Mesodermal cell (in vitro differentiated cells): ENCODE measurements at regions not wholly inside any gene's neighbourhood (a gene's known extent, or its start where the extent isn't known, plus 50 kb on each side); places are given as distances from the start of the nearest gene placed in this dataset.

ENCODE experiments used
- H3K27ac ChIP-seq: 2 replicates; pipeline ENCODE4 v1.7.0; 2013; ENCODE audit warnings: mild to moderate bottlenecking, low read depth, low read length, moderate library complexity; ENCODE audit not compliant: severe bottlenecking
- H3K36me3 ChIP-seq: 2 replicates; pipeline ENCODE4 v1.7.1; 2013; ENCODE audit warnings: mild to moderate bottlenecking, low read length, moderate library complexity; ENCODE audit not compliant: control insufficient read depth, insufficient read depth
- H3K4me1 ChIP-seq: one replicate; pipeline ENCODE4 v1.7.1; 2013; ENCODE audit warnings: mild to moderate bottlenecking, low read length; ENCODE audit not compliant: insufficient read depth, control insufficient read depth, poor library complexity, severe bottlenecking
- H3K4me3 ChIP-seq: 2 replicates; pipeline ENCODE4 v1.7.0; 2013; ENCODE audit warnings: low read length, control low read depth, mild to moderate bottlenecking; ENCODE audit not compliant: insufficient read depth, poor library complexity, severe bottlenecking; ENCODE audit errors: extremely low read depth
- H3K9me3 ChIP-seq: 2 replicates; pipeline ENCODE4 v1.7.1; 2013; ENCODE audit warnings: mild to moderate bottlenecking, low read length, moderate library complexity; ENCODE audit not compliant: control insufficient read depth
- WGBS, 2 experiments: methylation state at CpG; one replicate each; pipeline ENCODE4 v1.1.5; 2013; ENCODE audit warnings: missing lambda C conversion rate in 2 of 2; ENCODE audit not compliant: insufficient coverage in 2 of 2; 5-methylcytosine and 5-hydroxymethylcytosine counted together

DNA sequence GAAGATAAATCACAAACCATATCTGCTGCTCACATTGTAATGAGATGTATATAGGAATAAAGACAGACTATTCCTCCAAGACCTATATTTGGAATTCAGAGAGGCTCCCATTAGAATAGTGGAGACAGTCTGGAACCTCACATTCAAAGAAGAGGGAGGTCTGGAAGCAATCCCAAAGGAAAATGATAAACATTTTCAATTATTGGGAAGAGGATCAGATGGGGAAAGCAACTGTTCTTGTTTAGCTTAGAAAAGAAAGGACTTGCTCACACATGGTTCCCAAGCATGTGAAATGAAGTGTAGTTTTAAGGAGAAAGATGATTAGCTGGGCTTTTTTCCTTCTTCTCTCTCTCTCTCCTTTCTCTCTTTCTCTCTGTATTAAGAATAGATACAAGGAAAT lies 193.0 kb upstream of the LMNTD1 start:
- no peaks in the 10 kb centered on the region for H3K9me3 ChIP-seq
- H3K36me3 ChIP-seq: no peaks in the 10 kb centered on the region
- no peak overlapping the region for H3K27ac ChIP-seq
- no peak overlapping the region for H3K4me3 ChIP-seq
- H3K4me1 ChIP-seq: no peaks in the 10 kb centered on the region

DNA sequence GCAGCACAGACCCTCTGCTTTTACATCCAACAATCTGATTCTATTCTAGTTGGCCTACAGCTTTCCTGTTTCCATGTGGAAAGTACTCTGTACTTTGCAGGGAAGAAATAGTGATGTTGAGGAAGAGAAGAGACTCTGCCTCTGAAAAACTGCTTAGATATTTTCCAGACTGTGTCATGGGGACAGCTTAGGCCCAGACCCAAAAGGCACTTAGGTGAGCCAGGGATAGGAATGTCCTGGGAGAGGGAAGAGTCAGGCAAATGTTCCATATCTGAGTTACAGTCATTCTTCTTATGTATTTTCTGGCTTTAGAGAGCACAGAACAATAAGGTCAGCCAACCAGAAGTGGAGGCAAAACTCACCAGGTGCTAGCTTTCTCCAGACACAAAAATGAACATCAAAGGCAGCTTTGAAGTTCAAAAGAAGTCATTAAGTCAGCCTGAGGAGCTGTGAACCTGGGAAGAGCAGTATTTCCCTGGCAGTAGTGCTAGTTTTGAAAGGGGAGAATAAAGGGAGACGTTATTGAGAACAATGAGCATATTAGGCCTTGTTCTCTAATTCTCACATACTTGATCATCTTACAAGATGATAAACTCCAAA lies 199.7 kb upstream of the LMNTD1 start:
- Histone ChIP-seq H3K4me3 (no peak overlapping the region), H3K9me3 (no peaks in the 10 kb centered on the region), H3K4me1 (no peaks in the 10 kb centered on the region), H3K27ac (no peak overlapping the region), H3K36me3 (no peaks in the 10 kb centered on the region)
- no CpG with 5 or more reads among the region's 1 CpG for WGBS, 2 experiments

DNA sequence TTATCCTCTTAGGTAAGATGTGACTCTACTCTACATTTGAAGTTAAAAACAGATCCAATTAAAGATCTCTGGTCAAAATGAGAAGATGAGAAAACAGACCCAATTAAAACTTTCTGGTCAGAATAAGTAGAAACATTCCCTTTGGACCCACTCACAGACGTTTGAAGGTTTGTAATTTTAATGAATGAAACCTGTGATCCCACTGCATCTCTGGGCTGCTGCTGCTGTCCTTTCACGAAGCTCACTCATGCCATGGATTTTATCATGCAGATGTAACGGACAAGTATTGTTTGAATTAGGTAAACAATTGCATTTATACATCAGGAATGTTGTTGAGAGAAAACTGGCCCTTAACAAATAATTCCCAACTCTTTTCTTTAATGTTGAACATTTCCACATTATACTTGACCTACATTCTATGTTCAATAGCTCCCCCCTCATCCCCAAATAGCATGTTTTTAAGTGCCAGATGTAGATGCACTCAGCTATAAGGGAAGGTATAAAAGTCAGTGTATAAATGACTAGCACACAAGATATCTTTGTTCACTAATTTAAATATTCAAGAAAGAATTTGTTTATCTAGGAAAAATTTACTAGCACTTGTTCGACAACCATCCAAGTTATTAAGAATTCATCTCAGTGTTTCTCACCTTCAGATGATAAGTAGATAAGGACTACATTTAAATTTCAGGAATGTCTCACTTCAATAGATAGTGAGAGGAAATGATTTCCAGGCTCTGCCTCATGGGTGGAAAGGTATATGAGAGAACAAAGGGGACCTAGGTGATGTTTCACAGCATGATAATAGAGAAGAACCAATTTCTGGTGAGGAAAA lies 202.3 kb upstream of the LMNTD1 start:
- Histone ChIP-seq H3K27ac (no peak overlapping the region), H3K36me3 (no peaks in the 10 kb centered on the region), H3K4me1 (no peaks in the 10 kb centered on the region), H3K4me3 (no peak overlapping the region), H3K9me3 (no peaks in the 10 kb centered on the region)
- WGBS, 2 experiments: 100% methylated on average over 1 of the region's 4 CpGs; no CpG with 5 or more reads in 1 of the 2 experiments

DNA sequence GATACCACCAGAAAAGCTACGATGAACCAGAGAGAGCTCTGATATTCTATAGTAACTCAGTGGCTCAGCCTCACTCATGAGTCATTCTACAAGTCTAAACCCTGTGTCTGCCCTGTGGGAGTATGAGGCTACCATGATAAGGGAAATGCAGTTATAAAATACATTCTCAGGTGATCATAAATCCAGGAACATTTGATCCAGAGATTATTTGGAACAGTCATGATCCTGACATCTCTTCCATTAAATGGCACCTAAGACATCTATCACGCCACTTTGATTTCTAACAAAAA lies 202.6 kb upstream of the RASSF8 start:
- no peaks in the 10 kb centered on the region for H3K4me1 ChIP-seq
- WGBS, 2 experiments: 80% methylated on average over 1 of the region's 2 CpGs; no CpG with 5 or more reads in 1 of the 2 experiments
- H3K9me3 ChIP-seq: no peaks in the 10 kb centered on the region
- no peaks in the 10 kb centered on the region for H3K36me3 ChIP-seq
- no peak overlapping the region for H3K27ac ChIP-seq
- H3K4me3 ChIP-seq: no peak overlapping the region

DNA sequence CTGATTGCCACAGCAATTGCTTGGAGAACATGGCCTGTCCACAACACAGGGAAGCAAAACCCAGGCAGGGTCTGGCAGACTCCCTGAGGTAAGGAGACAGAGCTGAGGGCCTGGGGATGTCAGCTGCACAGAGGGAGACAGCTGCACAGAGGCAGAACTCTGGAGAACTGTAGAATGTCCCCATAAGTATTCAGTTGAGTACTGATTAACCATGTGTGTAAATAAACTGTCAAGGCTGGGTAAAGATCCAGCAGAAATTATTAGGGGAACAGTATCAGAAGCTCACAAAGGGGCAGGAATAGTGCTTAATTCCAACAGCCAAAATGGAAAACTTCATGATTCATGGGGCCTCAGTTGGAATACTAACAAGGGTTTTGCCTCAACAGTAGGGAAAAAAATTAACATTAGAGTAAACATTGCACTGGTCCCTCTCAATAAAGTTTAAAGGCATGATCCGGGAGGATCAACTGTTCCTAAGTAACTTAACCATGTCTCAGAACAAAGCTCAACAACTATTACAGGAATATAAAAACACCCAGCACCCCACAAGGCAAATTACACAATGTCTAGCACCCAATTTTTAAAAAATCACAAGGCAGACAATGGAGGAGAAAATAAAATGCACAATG lies 201.3 kb upstream of the RASSF8 start:
- H3K27ac ChIP-seq: no peak overlapping the region
- no peaks in the 10 kb centered on the region for H3K36me3 ChIP-seq
- H3K4me3 ChIP-seq: no peak overlapping the region
- WGBS, 2 experiments: 86 to 100% methylated on average over 1 of the region's 1 CpG
- H3K9me3 ChIP-seq: no peaks in the 10 kb centered on the region
- no peaks in the 10 kb centered on the region for H3K4me1 ChIP-seq

DNA sequence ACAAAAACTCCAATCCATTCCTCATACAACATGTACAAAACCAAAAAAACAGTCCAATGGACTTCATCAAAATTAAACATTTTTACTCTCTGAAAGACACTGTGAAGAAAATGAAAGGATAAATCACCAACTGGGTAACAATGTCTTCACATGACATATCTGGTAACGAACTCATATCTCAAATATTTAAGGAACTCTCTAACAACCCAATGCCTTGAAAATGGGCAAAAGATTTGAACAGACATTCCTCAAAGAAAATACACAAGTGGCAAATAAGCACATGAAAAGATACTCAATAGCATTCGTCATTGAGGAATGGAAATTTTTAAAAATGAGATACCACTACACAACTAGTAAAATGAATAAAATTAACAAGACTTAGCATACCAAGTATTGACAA lies 198.7 kb upstream of the RASSF8 start:
- H3K36me3 ChIP-seq: no peaks in the 10 kb centered on the region
- H3K9me3 ChIP-seq: no peaks in the 10 kb centered on the region
- H3K27ac ChIP-seq: no peak overlapping the region
- H3K4me1 ChIP-seq: no peaks in the 10 kb centered on the region
- no peak overlapping the region for H3K4me3 ChIP-seq
- 67% methylated on average over 1 of the region's 2 CpGs; no CpG with 5 or more reads in 1 of the 2 experiments for WGBS, 2 experiments

DNA sequence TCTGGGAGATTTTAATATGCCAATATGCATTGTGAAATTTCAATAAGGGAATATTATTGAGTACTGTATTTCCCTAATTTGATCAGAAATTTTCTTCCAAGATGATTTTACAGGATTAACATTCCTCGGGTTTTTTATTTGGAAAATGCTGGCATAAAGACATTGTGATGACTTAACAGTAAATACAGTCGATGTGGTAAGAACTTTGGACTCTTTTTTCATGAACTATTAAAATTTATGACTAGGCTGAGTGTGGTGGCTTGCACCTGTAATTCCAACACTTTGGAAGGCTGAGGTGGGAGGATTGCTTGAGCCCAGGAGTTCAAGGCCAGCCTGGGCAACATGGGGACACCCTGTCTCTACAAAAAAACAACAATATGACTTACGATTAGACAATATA lies 197.1 kb upstream of the RASSF8 start:
- H3K27ac ChIP-seq: no peak overlapping the region
- no peaks in the 10 kb centered on the region for H3K36me3 ChIP-seq
- no peak overlapping the region for H3K4me3 ChIP-seq
- no peaks in the 10 kb centered on the region for H3K4me1 ChIP-seq
- no peaks in the 10 kb centered on the region for H3K9me3 ChIP-seq
- WGBS, 2 experiments: 89 to 100% methylated on average over 1 to 2 of the region's 3 CpGs

DNA sequence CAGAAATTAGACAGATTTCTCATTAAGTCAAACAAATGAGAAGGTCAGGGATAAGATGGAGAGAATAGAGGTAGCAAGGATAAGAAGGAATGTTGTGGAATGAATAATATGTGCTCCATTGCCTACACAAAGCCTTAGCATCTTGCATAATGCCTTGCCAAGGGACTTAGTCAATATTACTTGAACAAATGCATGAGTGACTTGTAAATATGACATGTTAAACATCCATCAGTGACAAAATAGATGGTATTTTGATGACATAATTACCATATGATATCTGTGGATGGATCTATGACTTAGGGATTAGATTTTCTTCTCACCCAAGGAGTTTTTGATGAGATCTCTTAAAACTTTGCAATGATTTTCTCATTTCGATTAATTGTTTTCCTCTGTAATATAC lies 194.1 kb upstream of the RASSF8 start:
- no peaks in the 10 kb centered on the region for H3K9me3 ChIP-seq
- no peaks in the 10 kb centered on the region for H3K4me1 ChIP-seq
- H3K4me3 ChIP-seq: no peak overlapping the region
- H3K36me3 ChIP-seq: no peaks in the 10 kb centered on the region
- WGBS, 2 experiments: no CpG with 5 or more reads among the region's 1 CpG
- H3K27ac ChIP-seq: no peak overlapping the region

DNA sequence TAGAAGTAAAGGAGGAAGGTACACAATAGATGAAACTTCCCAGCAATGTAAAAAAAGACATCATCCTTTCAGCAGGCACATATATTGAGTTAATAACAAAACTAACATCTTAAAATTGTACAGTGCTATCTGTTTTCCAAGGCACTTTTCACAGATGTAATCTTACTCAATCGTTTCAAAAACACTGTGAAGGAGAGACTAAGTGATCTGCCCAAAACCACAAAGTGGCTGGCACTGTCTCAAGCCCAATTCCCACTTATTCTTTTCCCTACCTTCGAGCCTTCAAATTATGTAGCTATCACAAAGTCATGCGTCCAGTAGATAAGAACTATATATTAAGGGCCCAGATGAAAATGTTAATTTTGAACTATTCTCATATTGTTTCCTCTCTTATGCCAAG lies 193.6 kb upstream of the RASSF8 start:
- 91 to 100% methylated on average over 1 of the region's 3 CpGs for WGBS, 2 experiments
- H3K9me3 ChIP-seq: no peaks in the 10 kb centered on the region
- H3K4me1 ChIP-seq: peaks cover 3% of the 10 kb centered on the region
- H3K27ac ChIP-seq: no peak overlapping the region
- no peaks in the 10 kb centered on the region for H3K36me3 ChIP-seq
- H3K4me3 ChIP-seq: no peak overlapping the region

DNA sequence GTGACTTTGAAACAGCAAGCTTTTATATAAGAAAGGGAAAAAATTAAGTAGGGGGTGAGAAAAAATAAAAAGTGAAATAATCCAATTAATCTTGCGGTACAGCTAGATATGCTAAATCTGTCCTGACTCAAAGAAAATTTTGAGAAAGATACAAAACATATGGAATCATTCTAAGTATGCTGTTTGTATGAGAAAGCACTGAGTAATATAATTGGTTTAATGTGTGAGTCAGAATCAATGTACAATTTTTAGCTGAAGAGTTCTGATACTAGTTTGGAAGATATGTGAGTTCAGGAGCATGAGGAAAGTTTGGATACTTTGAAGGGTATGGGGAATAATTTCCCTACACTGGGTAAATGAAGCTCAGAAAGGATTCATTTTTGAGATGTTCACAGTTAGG lies 190.9 kb upstream of the RASSF8 start:
- peaks cover 3% of the 10 kb centered on the region for H3K4me1 ChIP-seq
- no peak overlapping the region for H3K27ac ChIP-seq
- 83% methylated on average over 1 of the region's 1 CpG; no CpG with 5 or more reads in 1 of the 2 experiments for WGBS, 2 experiments
- no peak overlapping the region for H3K4me3 ChIP-seq
- no peaks in the 10 kb centered on the region for H3K9me3 ChIP-seq
- no peaks in the 10 kb centered on the region for H3K36me3 ChIP-seq

DNA sequence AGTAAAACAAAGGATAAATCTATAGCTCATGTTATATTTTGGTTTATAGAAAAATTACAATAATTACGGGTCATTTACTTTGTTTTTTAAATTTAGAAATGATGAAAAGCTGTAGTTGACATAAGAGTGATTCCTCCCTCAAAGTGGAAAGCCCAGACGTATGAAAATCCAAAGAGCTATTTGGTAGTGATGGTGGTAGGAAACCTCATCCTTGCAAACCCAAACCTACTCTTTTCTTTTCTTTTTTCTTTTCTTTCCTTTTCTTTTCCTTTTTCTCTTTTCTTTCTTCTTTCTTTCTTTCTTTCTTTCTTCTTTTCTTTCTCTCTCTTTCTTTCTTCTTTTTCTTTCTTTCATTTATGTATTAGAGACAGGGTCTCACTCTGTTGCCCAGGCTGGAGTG lies 190.3 kb upstream of the RASSF8 start:
- Histone ChIP-seq H3K36me3 (no peaks in the 10 kb centered on the region), H3K9me3 (no peaks in the 10 kb centered on the region), H3K27ac (no peak overlapping the region), H3K4me1 (peaks cover 3% of the 10 kb centered on the region), H3K4me3 (no peak overlapping the region)
- WGBS, 2 experiments: no CpG with 5 or more reads among the region's 2 CpGs
